SH-SY5Y (cell line): ENCODE measurements at regions not wholly inside any gene's neighbourhood (a gene's known extent, or its start where the extent isn't known, plus 50 kb on each side); places are given as distances from the start of the nearest gene placed in this dataset.
A peak's percentile ranks its signal among the peaks of the same experiment; 100 is the strongest.

Experiments
- GATA2 ChIP-seq: IDR thresholded peaks from 2 replicates; pipeline ENCODE4 v1.6.1; 2011; ENCODE audit warnings: mild to moderate bottlenecking, low read depth, low read length
- GATA3 ChIP-seq: IDR thresholded peaks from 2 replicates; pipeline ENCODE4 v1.6.1; 2011; ENCODE audit warnings: low read depth, mild to moderate bottlenecking, low read length, moderate library complexity

DNA sequence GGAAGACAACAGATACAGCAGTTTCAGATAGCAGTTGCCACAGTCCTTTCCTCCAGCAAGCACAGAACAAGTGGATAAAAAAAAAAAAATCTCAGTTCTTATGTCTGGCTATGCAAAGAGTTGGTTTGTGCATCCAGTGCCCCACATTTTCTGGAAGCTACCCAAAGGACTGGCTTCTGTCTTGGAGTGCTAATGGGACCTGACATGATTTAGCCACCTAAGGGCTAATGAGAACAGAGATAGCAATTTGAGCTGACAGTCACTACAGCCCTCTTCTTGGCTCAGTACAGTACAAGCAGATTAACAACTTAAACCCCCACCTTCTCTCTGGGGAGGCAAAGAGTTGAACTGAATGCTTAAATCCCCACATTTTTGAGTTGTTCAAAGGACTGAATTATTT is 976.8 kb downstream of the TBC1D32 start:
- TF ChIP-seq GATA2: peak; percentile 40; the same call in 1 of the 2 replicates
- no peak for TF ChIP-seq GATA3
